ENCODE measurements at regions not wholly inside any gene's neighbourhood (a gene's known extent, or its start where the extent isn't known, plus 50 kb on each side); places are given as distances from the start of the nearest gene placed in this dataset.

DNA sequence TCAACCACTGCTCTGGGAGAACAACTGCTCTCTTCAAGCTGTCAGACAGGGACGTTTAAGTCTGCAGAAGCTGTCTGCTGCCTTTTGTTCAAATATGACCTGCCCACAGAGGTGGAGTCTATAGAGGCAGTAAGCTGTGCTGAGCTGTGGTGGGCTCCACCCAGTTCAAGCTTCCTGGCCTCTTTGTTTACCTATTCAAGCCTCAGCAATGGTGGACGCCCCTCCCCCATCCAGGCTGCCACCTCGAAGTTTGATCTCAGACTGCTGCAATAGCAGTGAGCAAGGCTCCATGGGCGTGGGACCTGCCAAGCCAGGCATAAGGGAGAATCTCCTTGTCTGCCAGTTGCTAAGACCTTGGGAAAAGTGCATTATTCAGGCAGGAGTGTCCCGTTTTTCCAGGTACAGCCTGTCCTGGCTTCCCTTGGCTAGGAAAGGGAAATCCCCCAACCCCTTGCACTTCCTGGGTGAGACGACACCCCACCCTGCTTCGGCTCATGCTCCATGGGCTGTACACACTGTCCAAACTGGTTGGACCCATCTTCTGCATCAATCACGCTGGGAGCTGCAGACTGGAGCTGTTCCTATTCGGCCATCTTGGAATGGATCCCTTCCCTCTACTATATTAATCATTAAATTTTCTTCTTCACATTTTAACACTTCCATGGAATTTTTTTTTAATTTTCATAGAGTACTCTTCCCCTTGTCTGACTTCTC, 167.0 kb upstream of the UBE2E2 start:
- DNase-seq: no peak

DNA sequence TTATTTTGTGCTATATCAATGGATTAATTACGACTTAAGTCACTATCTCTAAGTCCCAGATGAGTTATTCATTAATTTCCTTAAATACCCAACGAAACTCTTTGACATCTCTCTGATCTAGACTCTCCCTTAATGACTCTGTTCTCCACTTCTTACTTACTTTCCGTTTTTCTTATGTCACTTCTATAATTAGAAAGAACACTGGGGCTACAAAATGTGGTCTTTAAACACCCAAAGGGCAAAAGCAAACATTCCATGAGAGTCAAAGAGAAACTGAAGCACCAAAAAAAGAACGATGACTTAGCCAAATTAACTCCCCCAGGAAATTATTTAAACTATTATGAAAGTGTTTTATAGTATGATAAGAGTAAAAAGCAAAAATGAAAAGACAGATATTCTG, 166.4 kb upstream of the UBE2E2 start:
- no peak for DNase-seq

DNA sequence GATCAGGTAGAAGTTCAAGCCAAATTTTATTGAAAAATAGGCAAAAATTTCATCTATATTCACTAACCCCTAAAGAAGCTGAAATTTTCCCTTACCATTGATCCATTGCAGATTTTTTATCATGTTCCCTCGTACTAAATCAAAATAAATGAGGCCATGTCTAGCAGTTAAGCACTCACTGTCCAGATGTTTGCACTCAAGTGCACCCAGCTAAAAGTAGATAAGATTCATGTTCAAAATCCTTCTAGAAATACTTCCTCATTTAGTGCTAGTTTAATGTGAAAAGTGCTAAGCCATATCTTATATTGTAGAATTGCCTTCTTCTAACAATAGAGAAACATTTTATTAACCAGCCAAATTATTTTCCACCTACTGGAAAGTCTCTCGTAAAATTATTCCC, 164.7 kb upstream of the UBE2E2 start:
- no peak for DNase-seq

DNA sequence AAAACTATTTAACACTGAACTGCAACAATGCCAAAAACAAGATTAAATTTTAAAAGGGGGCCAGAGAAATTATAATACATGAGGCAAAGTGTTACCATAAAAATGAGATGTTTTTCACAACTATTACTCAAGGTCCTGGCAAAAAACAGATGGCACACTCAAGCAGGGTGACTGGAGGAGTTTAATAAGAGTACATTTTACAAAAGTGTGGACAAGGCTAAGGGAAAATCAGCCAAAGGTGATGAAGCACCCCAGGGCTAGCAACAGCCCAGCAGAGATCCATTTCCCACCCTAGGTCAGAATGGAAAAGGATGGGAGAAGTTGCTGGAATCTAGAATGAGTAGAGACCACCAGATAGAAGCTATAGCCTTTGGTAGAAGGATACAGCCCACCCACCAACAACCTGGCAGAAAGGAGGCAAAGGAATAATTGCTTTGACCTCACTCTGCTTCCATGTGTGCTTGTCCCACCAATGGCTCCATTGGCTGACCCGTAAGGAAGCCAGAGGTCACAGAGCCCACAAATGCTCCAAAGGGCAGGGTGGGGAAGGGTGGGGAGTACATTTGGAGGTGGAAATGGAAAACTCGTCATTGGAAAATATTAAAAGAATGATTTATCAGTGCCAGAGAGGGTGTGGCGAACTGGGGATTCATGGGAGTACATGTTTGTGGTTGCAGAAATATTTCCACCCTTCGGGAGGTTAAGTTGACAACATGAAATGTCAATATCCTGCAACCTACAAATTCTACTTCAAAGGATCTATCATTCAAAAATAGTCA, 161.0 kb upstream of the UBE2E2 start:
- no peak for DNase-seq

DNA sequence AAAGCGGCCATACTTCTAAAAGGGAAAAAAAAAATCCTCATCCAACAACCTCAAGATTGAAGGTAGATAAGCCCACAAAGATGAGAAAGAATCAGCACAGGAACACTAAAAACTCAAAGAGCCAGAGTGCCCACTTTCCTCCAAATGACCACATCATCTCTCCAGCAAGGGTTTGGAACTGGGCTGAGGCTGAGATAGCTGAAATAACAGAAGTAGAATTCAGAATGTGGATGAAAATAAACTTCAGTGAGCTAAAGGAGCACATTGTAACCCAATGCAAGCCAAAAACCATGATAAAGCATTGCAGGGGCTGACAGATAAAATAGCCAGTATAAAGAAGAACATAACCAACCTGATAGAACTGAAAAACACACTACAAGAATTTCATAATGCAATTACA, 158.7 kb upstream of the UBE2E2 start:
- no peak for DNase-seq

DNA sequence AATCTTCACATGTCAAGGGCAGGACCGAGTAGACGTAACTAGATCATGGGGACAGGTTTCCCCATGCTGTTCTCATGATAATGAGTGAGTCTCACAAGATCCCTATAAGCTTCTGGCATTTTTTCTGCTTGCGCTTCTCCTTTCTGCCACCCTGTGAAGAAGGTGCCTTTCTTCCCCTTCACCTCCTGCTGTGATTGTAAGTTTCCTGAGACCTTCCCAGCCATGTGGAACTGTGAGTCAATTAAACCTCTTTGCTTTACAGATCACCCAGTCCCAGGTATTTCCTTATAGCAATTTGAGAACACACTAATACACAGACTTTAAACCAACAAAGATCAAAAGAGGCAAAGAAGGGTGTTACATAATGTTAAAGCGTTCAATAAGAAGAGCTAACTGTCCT, 156.6 kb upstream of the UBE2E2 start:
- no peak for DNase-seq

DNA sequence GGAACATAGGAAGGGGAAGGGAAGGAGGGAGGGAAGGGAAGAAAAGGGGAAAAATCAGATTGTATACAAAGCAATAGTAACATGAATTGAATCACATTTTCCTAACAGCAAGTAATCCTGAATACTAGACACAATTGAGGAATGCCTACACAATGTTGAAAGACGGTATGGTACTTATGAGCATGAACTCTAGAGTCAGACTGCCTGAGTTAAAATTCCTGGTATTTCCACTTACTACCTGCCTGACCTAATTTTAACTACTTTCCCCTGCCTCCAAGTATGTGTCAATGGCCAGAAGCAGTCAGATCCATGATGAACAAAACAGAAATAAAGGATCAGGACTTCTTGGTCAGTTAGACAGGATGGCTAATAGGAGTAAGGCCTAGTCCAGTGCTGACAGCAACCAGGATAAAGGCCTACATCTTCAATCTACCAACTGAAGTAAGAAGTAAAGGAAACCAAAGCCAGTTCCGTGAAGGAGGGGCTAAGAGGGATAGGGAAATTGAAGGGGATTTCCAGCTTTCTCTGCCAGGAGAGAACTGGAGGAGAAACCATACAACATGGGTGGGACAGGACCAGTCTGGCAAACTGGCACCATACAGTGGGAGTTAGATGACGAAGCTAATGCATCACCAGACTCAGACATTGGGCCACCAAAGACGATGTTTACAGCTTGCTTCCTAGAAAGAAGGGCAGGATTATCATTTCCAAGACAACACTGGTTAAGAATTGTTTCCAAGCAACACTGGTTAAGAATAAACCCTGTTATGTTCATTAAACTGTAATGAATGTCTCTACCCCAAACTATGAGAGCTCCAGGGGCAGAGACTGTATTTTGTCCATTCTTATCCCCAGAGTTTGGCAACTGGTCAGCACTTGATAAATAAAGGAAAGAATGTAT, 151.6 kb upstream of the UBE2E2 start:
- DNase-seq: no peak

DNA sequence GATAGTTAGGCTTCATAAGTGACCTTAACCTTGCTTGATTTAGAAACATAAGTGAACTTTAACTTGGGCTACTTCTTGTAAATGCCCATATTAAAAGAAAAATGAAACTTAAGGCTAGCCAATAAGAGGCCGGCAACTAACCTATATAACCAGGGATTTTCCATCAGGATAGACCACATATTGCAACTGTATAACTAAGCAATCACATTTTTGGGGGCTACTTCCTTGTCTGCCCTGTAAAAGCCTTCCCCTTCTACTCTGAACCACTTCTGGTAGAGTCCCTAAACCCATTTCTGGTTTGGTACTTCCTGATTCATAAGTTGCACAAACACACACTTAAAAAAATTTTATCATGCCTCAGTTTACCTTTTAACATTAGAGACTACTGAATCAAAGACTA, 150.9 kb upstream of the UBE2E2 start:
- no peak for DNase-seq

DNA sequence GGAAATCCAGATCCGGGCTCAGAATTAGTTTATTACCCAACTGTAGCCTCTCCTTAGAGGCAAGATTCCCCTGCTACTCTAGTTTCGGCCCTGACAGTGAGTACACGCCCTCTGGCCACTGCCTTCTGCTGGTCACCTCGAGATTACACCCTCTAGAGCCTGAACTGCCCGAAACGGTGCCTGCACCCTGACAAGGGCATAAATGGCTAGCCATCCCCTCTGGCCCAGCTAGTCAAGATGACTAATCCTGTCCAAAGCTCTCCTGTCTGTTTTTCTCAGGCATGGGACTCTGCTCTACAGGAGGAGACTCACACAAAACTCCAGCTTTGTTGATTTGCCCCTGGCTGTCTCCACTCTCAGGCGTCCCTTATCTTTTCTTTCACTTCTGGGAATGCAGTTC, 150.5 kb upstream of the UBE2E2 start:
- DNase-seq: no peak

DNA sequence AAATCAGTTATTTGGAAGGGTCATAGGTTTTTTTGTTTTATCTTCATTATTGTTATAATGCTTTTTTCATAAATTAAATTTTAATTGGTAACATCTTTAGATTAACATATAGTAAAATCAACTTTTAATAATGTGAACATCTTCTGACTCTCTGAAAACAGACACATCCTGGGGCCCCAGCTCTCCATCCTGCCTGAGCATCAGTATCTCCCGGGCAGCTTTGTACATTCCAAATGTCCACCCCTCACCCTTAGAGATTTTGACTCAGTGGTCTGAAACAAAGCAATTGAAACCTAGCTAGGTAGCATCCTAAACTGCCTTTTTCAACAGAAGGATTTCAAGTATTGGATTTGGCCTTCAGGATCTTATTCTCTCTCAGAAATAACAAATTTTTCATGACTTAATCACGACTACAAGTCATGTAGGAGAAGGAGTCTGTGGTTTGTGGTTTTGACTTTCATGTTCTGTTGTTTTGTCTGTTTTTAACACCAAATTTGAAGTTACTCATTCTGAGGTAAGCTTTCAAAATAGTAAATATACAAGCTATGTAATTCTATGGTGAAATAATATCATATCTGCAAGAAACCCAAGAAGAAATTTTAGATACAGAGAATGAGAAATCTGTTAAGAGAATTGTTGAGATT, 147.3 kb upstream of the UBE2E2 start:
- DNase-seq: no peak

DNA sequence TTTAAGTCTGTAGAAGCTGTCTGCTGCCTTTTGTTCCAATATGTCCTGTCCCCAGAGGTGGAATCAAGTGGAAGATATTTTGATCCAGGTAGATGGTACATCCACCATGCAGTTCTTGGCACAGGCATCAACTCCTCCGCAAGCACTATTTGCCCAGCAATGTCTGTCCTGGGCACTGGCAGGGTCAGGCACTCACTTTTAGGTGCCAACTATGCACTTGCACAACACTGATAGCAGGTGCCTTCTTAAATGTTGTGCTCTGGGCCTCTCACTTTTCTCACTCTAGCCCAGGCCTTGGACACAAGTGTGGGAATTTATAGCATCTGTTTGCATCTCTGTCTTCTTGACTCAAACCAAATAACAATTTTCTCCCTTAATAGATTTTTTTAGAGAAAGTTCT, 140.5 kb upstream of the UBE2E2 start:
- DNase-seq: no peak

DNA sequence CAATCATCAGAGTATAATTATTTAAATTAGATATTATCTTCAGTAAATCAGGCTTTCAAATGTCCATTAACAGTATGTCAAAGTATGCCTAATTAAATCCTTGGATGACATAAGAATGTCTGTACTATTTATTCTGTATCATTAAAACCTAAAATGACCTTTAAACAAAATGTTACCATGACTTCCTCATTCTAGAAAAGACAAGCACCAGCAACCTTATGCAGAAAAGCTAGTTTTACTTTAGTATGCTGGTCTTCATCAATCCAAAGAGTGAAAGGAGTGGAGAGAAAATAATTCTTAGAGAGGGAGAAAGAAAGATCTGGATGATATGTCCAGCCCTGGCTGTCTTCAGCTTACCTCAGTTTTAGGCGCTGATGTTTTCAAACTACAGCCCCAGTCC, 140.1 kb upstream of the UBE2E2 start:
- no peak for DNase-seq

DNA sequence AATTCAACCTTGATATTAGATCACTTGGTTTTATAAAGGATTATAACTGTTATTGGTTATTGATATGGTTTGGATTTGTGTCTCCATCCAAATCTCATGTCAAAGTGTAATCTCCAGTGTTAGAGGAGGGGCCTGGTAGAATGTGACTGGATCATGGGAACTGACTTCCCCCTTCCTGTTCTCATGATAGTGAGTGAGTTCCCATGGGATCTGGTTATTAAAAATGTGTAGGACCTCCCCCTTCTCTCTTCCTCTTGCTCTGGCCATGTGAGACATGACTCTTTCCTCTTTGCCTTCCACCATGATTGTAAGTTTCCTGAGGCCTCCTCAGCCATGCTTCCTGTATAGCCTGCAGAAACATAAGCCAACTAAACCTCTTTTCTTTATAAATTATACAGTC, 136.0 kb upstream of the UBE2E2 start:
- no peak for DNase-seq

DNA sequence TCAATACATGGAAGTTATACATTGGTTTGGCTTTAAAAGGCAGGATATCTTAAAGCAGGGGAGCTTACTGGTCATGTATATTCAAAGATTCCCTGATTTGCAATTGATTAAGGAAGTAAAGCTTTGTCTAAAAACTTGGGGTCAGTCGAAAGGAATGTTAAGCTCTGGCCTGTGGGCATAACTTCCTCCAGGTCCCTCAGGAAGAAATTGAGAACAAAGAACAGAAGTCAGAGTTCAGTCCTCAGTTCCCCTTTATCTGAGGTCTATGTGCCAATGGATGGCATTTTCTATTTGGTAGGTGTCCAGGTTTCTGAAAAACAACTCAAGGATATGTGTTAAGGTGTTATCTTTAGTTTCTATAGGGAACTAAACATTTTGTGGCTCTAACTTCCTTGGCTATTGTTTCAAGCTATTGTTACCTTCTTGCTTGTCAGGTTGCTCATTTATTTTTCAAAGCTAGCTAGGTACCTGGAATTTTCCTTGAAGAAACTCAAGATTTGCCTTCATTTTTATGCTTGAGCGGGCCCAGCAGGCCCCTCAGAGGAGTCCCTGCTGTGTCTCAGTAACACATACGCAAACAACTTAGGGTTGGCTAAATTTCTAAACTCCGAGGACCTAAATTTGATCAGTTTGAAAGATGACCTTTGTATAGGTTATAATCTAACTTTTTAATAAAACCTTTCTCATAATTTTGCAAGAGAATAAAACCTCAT, 135.0 kb upstream of the UBE2E2 start:
- no peak for DNase-seq

DNA sequence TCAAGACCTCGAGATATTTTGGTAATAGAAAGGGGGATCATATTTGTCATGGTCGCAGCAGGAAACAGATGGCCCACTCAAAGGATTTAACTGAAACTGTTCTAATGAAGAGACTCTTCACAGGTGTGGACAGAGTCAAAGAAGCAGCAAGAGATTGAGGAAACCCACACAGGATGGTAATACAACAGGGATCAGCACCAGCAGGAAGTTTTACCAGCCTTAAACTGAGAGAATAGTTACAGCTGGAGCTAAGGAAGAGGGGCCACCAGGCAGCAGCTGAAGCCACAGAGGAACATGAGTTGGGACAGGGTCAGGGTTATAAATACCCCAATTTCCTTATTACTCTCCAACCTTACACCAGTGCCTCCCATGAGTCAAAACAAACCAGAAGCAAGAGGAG, 131.8 kb upstream of the UBE2E2 start:
- DNase-seq: peak; percentile 43

DNA sequence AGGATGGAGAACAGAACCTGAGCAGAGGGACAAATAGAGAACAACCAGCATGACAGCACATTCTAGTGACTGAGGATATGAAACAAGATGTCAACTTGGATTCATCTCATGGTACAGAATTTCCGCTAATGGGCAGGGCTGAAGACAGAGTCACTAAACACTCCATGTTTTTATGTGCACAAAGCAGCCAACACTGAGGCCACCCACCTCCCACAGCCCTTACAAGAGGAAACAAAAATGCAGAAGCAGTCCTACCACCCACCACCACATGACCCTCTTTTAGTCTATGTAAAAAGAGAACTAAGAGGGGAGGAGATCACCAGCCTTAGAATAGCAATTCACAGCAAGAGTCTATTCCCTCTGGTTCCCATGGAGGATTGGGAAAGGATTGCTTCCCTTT, 131.4 kb upstream of the UBE2E2 start:
- peak; percentile 64 for DNase-seq

DNA sequence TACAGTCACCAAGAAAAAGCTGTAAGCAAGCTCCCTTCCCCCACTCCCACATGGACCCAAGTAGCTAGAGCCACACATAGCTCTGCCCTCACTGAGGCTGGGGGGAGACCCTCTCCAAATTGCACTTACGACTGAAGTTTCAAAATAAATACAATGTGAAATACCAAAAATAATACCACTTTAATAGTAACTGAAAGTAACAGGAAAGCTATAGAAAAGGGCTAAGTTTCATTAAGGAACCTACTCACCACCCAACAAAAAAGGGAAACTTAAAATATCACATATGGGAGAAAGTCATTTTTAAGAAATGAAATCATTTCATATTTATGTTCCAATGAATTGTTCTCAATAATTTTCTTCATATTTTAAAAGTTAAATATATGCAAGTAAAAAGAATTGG, 130.4 kb upstream of the UBE2E2 start:
- no peak for DNase-seq

DNA sequence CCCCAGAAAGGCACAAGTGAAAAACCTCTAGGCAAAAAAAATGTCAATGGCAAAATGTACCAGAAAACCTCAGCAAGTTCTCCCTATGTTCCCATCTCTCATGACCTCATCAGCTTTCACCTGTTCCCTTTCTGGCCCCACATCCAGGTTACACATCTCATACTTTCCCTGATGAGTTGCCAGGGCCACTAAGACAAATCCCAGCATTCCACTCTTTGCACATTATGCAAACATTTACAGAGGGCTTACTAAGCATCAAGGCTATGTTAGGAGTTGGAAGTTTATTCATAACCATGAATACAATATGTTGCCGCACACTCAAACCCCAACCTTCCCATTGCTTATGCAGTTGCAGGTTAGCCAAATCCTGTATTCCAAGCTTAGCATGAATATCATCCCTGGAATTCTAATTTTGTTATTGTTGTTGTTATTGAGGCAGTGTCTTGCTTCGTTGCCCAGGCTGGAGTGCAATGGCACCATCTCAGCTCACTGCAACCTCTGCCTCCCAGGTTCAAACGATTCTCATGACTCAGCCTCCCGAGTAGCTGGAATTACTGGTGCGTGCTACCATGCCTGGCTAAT, 129.3 kb upstream of the UBE2E2 start:
- no peak for DNase-seq

DNA sequence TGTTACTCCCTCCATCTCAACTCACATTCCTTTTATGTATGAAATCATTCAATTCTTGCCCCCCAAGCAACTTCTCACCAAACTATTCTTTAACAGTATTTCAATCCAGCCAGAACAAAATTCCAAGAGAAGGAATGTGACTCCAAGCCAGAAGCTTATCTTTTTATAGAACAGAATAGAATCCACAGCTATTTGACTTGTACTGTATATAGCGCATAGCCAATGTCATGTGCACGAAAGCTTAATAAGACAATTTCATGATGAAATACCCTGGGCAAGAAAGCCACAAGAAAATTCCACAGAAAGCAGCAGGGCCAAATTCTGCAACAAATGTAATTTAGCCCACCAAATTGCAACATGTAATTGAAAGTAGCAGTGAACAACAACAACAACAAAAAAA, 127.6 kb upstream of the UBE2E2 start:
- DNase-seq: no peak

DNA sequence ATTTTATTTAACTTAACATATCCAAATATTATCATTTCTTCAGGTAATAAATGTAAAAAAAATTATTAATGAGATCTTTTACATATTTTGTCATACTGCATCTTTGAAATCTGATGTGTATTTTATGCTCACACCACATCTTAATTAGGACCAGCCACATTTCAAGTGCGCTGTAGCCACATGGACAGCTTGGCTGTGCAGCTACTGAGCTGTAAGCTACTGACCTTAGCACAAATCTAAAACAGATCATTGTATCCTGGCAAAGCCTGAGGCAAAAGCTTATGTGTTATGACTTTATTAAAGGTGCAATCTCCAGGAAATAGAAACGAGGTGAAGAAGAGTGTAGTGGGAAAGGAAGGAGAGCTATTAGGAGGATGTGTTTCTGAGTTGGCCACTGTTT, 126.7 kb upstream of the UBE2E2 start:
- no peak for DNase-seq

DNA sequence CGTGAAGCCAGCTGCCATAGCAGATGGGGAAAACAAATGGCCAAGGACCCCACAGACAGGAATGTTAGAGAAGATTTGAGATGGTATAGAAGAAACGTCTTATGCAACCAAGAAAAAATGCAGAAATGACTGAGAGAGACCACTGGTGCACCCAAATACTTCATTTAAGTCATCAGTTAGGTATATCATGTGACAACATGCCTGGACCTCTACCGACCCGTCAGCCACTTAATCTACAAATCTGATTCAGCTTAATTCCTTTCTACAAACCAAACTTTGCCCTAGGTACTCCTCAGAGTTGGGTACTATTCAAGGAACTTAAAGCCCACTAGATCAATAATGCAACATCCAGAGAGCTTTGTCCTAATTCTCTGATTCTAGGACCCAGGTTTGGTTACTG, 126.0 kb upstream of the UBE2E2 start:
- DNase-seq: no peak

DNA sequence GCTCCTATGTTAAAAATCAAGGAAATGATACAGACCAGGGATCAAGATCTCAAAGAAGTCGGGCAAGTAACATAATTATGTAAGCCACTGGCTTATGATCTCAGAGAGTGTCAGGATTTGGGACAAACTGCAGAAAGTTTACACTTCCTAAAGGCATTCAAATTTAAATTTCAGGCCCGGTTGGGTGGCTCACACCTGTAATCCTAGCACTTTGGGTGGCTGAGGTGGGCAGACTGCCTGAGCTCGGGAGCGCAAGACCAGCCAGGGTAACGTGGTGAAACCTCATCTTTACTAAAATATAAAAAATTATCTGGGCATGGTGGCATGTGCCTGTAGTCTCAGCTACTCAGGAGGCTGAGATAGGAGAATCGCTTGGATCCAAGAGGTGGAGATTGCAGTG, 124.4 kb upstream of the UBE2E2 start:
- DNase-seq: no peak
